Kasumi-1 (cell line): ENCODE measurements at regions not wholly inside any gene's neighbourhood (a gene's known extent, or its start where the extent isn't known, plus 50 kb on each side); places are given as distances from the start of the nearest gene placed in this dataset.
A peak's percentile ranks its signal among the peaks of the same experiment; 100 is the strongest.

Source experiments
- DNase-seq, 2 experiments: peaks; one replicate each; lab custom pipeline; 2025; lab: John Stamatoyannopoulos, UW

DNA sequence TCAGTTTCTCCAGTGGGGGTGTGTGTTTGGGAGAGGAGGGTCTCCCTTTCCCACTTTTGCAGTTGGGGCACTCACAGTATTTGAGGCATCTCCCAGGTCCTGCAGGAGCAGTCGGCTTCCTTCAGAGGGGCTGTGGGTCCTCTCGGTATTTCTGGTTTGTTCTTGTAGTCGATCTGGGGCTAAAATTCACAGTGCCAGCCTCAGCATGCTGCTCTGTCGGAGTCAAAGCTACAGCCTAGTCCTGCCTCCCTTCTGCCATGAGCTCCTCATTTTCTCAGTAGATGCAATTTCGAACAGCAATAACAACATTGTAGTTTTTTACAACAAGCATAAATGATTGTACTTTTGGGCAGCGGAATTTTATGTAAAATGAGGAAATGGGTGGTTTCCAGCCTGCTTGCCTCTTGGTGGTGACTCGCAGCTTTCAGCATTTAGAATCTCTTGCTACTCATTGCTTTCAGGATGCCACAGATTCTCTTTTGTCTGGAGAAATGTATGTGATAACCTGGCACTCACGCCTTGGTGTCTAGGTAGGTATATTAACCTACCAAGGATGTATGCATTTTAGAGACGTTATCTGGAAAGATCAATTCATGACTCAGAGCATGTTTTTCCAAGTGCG lies 82.4 kb upstream of the C21orf91 start:
- DNase-seq, result peak in 1 of 2 experiments; percentile 11

- DNase-seq, result no peak
Observed at GRCh38 chr21:17900990-17901385, 81.8 kb upstream of the C21orf91 start.

GRCh38 chr21:17900281-17900989 lies 81.3 kb upstream of the C21orf91 start:
- DNase-seq, result no peak

GRCh38 chr21:17889171-17889570 lies 70.0 kb upstream of the C21orf91 start:
- DNase-seq, result no peak

DNA sequence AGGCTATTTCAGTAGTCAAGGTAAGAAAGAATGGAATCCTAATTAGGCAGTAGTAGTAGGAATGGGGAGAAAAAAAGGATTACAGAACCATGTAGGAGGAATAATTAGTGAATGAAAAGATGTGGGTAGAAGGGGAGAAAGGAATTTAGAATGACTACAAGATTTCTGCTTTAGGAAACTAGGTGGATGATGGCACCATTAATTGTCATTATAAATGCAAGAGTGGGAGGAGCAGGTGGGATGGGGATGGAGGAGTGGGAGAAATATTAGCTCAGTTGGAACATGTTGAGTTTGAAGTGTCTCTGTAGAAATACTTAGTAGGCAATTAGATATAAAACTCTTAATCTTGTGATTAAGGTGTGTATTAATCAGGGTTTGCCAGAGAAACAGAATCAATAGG lies 50.0 kb upstream of the C21orf91 start:
- no peak for DNase-seq
